ENCODE measurements at regions not wholly inside any gene's neighbourhood (a gene's known extent, or its start where the extent isn't known, plus 50 kb on each side); places are given as distances from the start of the nearest gene placed in this dataset.

DNA sequence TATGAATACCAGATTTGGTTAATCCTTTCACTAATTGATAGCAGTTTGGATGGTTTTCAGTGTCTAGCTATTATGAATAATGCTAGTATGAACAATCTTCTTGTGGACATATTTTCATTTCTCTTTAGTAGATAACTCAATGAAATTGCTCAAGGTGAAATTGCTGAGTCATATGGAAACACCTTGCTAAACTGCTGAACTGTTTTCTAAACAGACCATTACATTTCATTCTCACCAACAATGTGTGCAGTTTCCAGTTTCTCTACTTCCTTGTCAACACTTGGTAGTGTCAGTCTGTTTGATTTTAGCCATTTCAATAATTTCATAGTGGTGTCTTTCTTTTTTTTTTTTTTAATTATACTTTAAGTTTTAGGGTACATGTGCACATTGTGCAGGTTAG lies 250.0 kb downstream of the HRH4 start:
- TF ChIP-seq EZH2 (IDR thresholded peaks at IDR 0.05) (no peak), POLR2AphosphoS5 (IDR thresholded peaks at IDR 0.05; ENCODE audit: borderline replicate concordance, low read depth, low read length) (no peak)
